ENCODE measurements at regions not wholly inside any gene's neighbourhood (a gene's known extent, or its start where the extent isn't known, plus 50 kb on each side); places are given as distances from the start of the nearest gene placed in this dataset.

DNA sequence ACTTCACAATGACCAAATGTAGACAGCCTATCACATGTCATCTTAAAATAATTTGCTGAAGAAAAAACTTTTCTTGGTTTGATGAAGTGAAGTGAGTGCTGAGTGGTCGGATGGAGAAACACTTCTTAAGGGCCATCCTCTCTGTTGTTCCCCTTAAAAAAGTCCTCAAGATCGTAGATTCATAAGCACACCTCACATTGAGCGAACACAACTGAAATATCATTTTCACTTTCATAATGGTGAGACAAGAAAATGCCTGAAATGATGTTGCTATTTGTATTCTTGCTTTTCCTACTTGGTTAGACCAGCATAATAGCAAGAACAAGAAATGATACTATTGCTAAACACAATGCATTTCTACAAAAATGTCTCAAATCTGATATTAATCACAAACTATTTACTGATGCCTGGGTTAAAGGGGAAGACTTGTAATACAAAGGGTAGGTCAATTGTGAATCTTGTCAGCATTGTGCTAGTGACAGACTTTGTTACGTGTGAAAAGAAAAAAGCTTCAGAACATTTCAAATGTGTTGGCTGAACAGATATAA lies 305.6 kb upstream of the NR3C2 start:
- no peaks in the 10 kb centered on the region for H3K4me1 ChIP-seq
- H3K9me3 ChIP-seq, result no peaks in the 10 kb centered on the region
- H3K27ac ChIP-seq, result no peak overlapping the region
- no peak for DNase-seq
- H3K27me3 ChIP-seq, result no peaks in the 10 kb centered on the region
- TF ChIP-seq POLR2A (IDR thresholded peaks at IDR 0.05), result no peak
- TF ChIP-seq CTCF (IDR thresholded peaks at IDR 0.05), result no peak
- H3K36me3 ChIP-seq, result no peaks in the 10 kb centered on the region
- no peak overlapping the region for H3K4me3 ChIP-seq

GRCh38 chr4:148740701-148741100 lies 298.5 kb upstream of the NR3C2 start:
- H3K27me3 ChIP-seq, result no peaks in the 10 kb centered on the region
- TF ChIP-seq POLR2A (IDR thresholded peaks at IDR 0.05), result no peak
- no peak for TF ChIP-seq CTCF (IDR thresholded peaks at IDR 0.05)
- DNase-seq, result peak in 1 of 3 donors; percentile 46
- H3K9me3 ChIP-seq, result no peaks in the 10 kb centered on the region
- no peaks in the 10 kb centered on the region for H3K4me1 ChIP-seq
- no peak overlapping the region for H3K27ac ChIP-seq
- H3K36me3 ChIP-seq, result no peaks in the 10 kb centered on the region
- H3K4me3 ChIP-seq, result no peak overlapping the region

GRCh38 chr4:148737061-148737770 lies 295.0 kb upstream of the NR3C2 start:
- H3K4me3 ChIP-seq, result no peak overlapping the region
- H3K4me1 ChIP-seq, result no peaks in the 10 kb centered on the region
- H3K27ac ChIP-seq, result no peak overlapping the region
- no peak for DNase-seq
- H3K36me3 ChIP-seq, result no peaks in the 10 kb centered on the region
- TF ChIP-seq POLR2A (IDR thresholded peaks at IDR 0.05) (no peak), CTCF (IDR thresholded peaks at IDR 0.05) (no peak)
- H3K27me3 ChIP-seq, result no peaks in the 10 kb centered on the region
- H3K9me3 ChIP-seq, result no peaks in the 10 kb centered on the region

- no peak overlapping the region for H3K4me3 ChIP-seq
- H3K27ac ChIP-seq, result no peak overlapping the region
- no peaks in the 10 kb centered on the region for H3K36me3 ChIP-seq
- no peaks in the 10 kb centered on the region for H3K9me3 ChIP-seq
- TF ChIP-seq CTCF (IDR thresholded peaks at IDR 0.05) (no peak), POLR2A (IDR thresholded peaks at IDR 0.05) (no peak)
- no peaks in the 10 kb centered on the region for H3K27me3 ChIP-seq
- DNase-seq, result no peak
- no peaks in the 10 kb centered on the region for H3K4me1 ChIP-seq
These were observed 293.4 kb upstream of the NR3C2 start for GRCh38 chr4:148735432-148736155.

GRCh38 chr4:148730766-148731165 lies 288.6 kb upstream of the NR3C2 start:
- no peak overlapping the region for H3K27ac ChIP-seq
- no peak for TF ChIP-seq POLR2A (IDR thresholded peaks at IDR 0.05)
- no peak for TF ChIP-seq CTCF (IDR thresholded peaks at IDR 0.05)
- H3K27me3 ChIP-seq, result no peaks in the 10 kb centered on the region
- no peak overlapping the region for H3K4me3 ChIP-seq
- no peaks in the 10 kb centered on the region for H3K9me3 ChIP-seq
- no peaks in the 10 kb centered on the region for H3K4me1 ChIP-seq
- H3K36me3 ChIP-seq, result no peaks in the 10 kb centered on the region
- no peak for DNase-seq

Measured in Peyer's patch (tissue), 4 donors.